ENCODE measurements at regions not wholly inside any gene's neighbourhood (a gene's known extent, or its start where the extent isn't known, plus 50 kb on each side); places are given as distances from the start of the nearest gene placed in this dataset.

DNA sequence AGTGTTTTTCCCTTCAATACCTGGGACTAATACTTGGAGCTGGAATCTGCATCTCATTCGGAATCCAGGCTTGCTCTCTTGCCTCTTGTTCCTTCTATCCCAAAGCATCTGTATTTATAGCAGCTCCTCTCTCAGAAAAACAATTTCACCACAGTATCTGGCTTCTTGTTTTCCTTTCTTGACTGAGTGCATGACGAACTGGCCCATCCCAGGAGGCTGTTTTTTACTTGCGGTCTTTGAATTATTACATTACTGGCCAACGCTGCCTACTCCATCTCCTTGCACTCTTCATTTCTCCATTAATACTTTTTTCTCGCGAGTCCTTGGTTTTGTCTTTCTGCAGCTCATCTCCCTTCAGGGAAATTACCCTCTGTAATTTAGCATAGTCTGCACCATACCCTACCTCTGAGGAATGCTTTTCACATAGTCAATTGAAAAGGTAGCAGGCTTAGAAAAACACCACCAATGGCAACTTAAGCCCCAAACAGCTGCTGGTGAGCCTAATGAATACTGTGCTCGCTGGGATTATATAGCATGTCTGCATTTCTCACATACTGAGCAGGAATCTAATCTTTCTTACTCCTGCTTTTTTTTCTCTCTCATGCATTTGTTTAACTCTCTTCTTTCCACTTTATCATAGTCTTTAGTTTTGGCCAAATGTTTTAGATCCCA is 277.4 kb upstream of the SESN3 start:
- DNase-seq, result no peak

DNA sequence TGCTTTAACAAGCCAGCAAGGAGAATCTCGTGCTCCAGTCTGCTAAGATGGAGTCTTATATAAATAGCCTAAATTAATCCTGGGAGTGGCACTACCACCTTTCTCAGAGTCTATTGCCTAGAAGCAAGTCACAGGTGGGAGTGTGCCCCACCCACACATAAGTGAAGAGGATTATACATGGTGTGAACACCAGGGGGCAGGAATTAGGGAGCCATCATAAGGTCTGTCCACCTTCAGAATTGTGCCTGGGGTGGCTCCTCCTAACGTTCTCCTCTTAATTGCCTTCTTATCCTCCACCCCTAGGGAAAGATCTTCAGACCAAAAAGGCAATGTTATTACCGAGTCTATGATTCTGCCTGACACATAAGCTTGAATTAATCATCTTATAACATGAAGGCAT is 276.8 kb upstream of the SESN3 start:
- DNase-seq, result no peak

DNA sequence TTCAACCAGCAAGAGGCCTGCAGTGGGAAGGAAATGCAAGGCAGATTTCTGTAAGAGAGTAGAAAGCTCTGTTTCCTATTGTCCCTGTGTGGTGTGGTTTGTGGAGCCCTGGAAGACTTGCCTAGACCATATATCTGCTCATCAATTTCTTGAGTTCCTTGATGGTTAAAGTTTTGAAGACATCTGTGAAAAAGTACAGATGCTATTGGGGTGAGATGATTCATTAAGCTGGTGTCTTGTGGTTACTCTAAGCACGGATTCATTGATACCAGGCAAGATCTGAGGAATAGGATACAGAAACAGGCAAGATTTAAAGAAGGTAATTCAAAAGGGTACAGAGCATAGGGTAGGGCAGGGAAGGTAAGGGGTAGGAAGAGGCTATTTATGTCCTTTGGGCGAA is 275.8 kb upstream of the SESN3 start:
- DNase-seq, result no peak

GRCh38 chr11:95505927-95506426 is 275.0 kb upstream of the SESN3 start:
- no peak for DNase-seq

- no peak for DNase-seq
Observed at GRCh38 chr11:95503047-95503446, 272.0 kb upstream of the SESN3 start.

- DNase-seq, result no peak
Observed at GRCh38 chr11:95502522-95502921, 271.5 kb upstream of the SESN3 start.

GRCh38 chr11:95501761-95502266 is 270.8 kb upstream of the SESN3 start:
- no peak for DNase-seq

- DNase-seq, result no peak
Observed at GRCh38 chr11:95500466-95500865, 269.5 kb upstream of the SESN3 start.

GRCh38 chr11:95499516-95500135 is 268.6 kb upstream of the SESN3 start:
- DNase-seq, result no peak

DNA sequence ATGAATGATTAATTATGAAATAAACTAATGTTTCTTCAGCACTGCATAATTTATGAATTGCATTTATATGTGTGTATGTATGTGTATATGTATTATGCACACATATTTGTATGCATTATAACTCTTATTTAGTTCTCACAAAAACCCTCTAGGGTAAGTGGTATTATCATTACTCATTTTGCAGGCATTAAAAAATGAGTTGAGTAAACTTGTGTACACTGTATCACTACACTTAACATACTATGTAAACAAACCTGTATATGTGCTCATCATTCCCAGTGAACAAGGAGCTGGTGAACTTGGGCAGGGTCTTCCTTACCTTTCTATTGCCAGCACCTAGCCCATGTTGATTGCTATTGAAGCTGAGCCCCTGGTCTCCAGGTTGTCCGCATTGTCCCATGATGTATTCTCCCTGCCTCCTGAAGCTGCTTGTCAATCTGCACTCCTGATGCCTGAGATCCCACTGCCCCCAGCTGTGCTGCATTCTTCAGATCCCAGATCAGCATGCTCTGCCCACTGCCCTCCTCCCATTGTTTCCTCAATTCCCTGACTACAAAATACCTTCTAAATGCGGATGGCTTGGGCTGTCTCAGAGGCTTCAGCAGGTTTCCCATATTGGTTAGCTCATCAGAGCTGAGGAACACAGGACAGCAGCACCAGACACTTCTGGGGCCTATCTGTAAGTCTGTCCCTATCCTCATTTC is 267.9 kb upstream of the SESN3 start:
- DNase-seq, result no peak

GRCh38 chr11:95496901-95497300 is 265.9 kb upstream of the SESN3 start:
- DNase-seq, result no peak

GRCh38 chr11:95495706-95496105 is 264.7 kb upstream of the SESN3 start:
- no peak for DNase-seq

DNA sequence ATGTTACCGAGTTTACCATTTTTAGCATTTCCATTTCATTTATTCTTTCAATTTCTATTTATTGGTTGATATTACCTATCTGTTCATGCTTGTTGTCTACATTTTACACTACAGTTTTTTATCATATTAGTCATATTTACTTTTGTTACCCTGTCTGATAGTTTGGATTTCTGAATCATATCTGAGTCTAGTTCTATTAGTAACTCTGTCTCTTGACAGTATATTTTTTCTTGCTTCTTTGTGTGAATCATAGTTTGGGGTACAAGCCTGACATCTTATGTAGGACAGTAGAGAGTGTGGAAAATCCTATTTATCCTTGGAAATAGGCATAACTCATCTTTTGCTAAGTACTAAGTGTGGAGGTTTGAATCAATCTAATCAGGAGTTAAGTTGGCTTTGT is 263.9 kb upstream of the SESN3 start:
- no peak for DNase-seq

- no peak for DNase-seq
Observed at GRCh38 chr11:95494167-95494566, 263.2 kb upstream of the SESN3 start.

DNA sequence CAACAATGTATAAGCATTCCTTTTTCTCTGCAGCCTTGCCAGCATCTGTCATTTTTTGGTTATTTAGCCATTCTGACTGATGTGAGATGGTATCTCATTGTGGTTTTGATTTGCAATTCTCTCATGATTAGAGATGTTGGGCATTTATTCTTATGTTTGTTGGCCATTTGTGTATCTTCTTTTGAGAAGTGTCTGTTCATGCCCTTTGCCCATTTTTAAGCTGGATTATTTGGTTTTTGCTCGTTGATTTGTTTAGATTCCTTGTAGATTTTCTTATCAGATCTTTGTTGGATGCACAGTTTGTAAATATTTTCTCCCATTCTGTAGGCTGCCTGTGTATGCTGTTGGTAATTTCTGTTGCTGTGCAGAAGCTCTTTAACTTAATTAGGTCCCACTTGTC is 259.6 kb upstream of the SESN3 start:
- DNase-seq, result no peak

DNA sequence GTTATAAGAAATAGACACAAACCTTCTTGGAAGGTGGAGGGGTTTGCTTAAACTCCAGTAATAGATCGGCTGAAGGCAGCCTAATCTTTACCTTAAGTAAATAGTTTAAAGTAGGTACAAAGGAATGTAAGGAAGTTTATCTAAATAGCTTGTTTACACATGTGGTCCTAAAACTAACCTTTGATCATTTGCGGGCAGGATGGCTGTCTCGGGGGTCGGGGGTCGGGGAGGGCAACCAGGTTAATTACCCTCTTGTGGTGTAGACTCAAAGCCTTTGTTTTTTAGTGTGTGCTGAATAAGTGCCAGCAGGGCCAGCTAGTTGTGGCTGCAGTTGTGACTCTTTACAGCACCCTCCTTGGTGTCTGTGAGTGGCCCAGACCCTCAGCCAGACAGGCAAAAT is 256.9 kb upstream of the SESN3 start:
- no peak for DNase-seq

GRCh38 chr11:95487391-95487790 is 256.4 kb upstream of the SESN3 start:
- no peak for DNase-seq

DNA sequence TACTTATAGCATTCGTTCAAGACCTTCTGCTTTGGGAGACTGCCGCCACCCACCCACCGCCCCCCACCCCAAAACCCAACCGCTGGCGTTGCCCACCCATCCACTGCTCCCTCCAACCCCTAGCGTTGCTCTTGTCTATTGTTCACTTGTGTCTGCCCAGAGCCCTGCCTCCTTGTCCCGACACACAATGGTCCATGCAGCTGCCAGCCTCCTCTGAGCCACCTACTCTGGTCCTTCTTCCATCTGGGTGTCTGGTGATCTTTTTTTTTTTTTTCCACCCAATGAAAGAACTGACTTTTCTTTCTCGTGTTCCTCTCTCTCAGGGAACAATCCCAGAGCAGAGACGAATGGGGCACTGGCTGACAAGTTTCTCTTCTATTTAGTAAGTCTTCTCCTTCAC is 256.0 kb upstream of the SESN3 start:
- DNase-seq, result no peak

DNA sequence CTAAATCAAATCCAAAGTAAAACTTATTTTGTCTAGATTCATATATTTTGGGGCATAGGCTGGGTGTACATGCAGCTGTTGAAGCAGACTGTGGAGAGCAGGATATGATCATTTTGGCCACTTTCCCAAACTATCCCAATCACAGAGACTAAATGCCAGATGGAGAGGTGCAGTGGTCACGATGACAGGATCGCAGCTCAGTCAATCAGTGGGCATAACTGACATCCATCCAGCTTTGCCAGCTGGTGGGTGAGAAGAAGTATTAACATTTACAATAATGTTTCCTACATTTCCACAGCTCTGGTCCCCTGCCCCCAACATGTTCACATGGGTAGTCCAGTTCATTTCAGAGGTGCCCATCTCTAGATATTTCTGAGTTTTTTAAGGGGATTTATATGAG is 255.5 kb upstream of the SESN3 start:
- DNase-seq, result no peak

DNA sequence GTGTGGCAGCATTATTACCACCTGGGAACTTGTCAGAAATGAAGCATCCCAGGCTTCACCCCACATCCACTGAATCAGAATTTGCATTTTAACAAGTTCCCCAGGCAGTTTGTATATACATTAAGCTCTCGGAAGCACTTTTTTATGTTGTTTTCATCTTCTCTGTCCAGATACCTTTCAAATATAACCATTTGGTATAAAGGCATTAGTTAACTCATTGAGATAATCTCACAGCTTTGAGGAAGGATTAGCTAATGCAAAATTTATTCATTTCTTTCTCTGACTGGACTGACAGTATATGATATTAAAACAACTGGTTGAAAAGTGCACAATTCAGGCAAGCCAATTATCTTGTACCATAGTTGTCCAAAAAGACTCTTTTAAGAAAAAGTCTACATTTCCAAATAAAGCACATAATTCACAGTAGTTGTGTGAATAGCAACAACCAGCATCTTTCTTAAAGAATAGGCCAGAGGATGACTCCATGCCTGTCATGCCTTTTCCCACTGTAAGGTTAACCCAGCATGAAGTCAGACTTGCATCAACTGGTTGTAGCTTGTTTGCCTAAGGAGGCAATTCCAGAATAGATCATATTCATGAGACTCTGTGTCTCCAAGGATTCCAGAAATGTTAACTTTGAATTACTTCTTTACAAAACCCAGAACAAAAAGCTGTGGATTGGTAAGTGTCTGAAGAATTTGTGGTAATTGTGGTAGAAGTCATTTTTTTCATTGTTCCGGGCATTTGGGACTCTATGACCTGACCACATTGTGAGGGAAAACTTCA is 254.3 kb upstream of the SESN3 start:
- DNase-seq, result no peak

GRCh38 chr11:95483339-95483738 is 252.3 kb upstream of the SESN3 start:
- no peak for DNase-seq

DNA sequence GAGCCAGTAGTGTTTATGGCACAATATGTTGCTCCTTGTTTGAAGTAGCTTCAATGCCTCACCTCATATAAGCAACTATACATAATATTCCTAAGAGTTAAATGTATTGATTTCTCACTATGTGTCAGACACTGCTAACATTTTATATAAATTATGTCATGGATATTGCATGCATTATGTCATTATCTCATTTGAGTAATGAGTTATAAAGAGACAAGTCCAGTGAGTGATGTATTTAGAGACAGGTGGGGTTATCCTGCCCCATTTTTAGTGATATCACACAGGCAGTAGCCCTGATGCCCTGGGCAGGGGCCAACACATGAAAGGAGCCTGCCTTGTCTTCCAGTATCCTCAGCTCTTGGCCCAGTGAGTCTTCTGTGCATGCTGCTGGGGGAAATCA is 247.0 kb upstream of the SESN3 start:
- DNase-seq, result no peak

DNA sequence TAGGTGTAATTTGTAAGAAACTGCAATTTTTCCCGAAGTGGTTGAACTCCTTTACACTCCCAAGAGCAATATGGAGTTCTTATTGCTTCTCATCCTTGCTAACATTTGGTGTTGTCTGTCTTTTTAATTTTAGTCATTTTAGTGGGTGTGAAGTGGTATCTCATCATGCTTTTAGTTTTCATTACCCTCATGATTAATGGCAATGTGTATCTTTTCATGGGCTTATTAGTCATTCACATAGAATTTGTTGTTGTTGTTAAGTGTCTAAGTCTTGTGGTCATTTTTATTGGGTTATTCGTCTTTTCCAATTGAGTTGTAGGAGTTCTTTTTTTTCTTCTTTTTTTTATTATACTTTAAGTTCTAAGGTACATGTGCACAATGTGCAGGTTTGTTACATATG is 238.3 kb upstream of the SESN3 start:
- DNase-seq, result no peak

Measured in NCI-H510A treated with DMSO at 0.1 percent for 48 hours (cell line).